ENCODE measurements at regions not wholly inside any gene's neighbourhood (a gene's known extent, or its start where the extent isn't known, plus 50 kb on each side); places are given as distances from the start of the nearest gene placed in this dataset.

DNA sequence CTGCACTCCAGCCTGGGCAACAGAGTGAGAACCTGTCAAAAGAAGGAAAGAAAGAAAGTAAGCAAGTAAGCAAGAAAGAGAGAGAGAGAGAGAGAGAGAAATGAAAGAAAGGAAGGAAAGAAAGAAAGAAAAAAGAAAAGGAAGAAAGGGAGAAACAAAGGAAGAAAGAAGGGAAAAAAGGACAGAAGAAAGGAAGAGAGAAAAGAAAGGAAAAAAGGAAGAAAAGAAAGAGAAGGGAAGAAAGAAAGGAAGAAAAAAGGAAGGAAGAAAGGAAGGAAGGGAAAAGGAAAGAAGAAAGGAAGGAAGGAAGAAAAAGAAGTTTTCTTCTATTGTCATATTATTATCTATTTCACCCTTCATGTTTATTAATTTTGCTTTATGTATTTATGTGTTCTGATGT is 251.1 kb upstream of the CD180 start:
- ATAC-seq = no peak
- no peak overlapping the region for H2AFZ ChIP-seq (ENCODE audit: low read depth, low read length, poor library complexity, severe bottlenecking)

More for the DNA sequence above, 251.1 kb upstream of the CD180 start:
- Histone ChIP-seq H3K4me2 (ENCODE audit: low read length) (no peak overlapping the region), H3K9me3 (ENCODE audit: control insufficient read depth in 1 of 2, insufficient read depth in 1 of 2, low read depth in 1 of 2, low read length in 2 of 2) (no peaks in the 10 kb centered on the region), H3K27me3 (ENCODE audit: insufficient read depth, low read length) (no peaks in the 10 kb centered on the region), H3K4me3 (replicated peaks in 1 of 2; ENCODE audit: low read depth in 1 of 2, low read length in 2 of 2) (no peak overlapping the region), H4K20me1 (ENCODE audit: insufficient read depth) (no peaks in the 10 kb centered on the region), H3K79me2 (ENCODE audit: insufficient read depth, low read length) (no peaks in the 10 kb centered on the region), H3K9me2 (ENCODE audit: insufficient read depth) (no peaks in the 10 kb centered on the region), H3K9ac (ENCODE audit: low read length) (no peak overlapping the region), H3K27ac (ENCODE audit: low read depth, low read length) (no peak overlapping the region), H3K4me1 (ENCODE audit: control insufficient read depth in 1 of 2, insufficient read depth in 2 of 2, low read length in 2 of 2) (no peaks in the 10 kb centered on the region), H3K36me3 (ENCODE audit: control insufficient read depth in 1 of 2, insufficient read depth in 2 of 2, low read length in 2 of 2) (no peaks in the 10 kb centered on the region)
- intact Hi-C loops (cut with micrococcal nuclease) = no loop called here
- TF ChIP-seq FOSL1 (IDR thresholded peaks at IDR 0.05; ENCODE audit: low read depth) (no peak), ELF1 (IDR thresholded peaks at IDR 0.05; ENCODE audit: borderline replicate concordance, low read depth) (no peak), SP1 (IDR thresholded peaks at IDR 0.05; ENCODE audit: low read depth) (no peak), CBX3 (IDR thresholded peaks at IDR 0.05; ENCODE audit: low read depth) (no peak), SIN3A (IDR thresholded peaks at IDR 0.05; ENCODE audit: low read depth) (no peak), RAD21 (IDR thresholded peaks at IDR 0.05; ENCODE audit: low read depth) (no peak), EZH2phosphoT487 (IDR thresholded peaks at IDR 0.05; ENCODE audit: borderline replicate concordance) (no peak), SRF (IDR thresholded peaks at IDR 0.05; ENCODE audit: low read depth) (no peak), POLR2AphosphoS5 (IDR thresholded peaks at IDR 0.05; ENCODE audit: low read depth, low read length) (no peak), ZNF274 (IDR thresholded peaks at IDR 0.05; ENCODE audit: low read depth, low read length) (no peak), TCF7L2 (IDR thresholded peaks at IDR 0.05; ENCODE audit: borderline replicate concordance, extremely low read depth, insufficient read depth, insufficient read length) (no peak), POLR2A (IDR thresholded peaks at IDR 0.05; ENCODE audit: borderline replicate concordance, extremely low read depth, insufficient read depth, insufficient read length) (no peak), YY1 (IDR thresholded peaks at IDR 0.05; ENCODE audit: extremely low read depth, insufficient replicate concordance, low read depth, low read length) (no peak), ZFX (IDR thresholded peaks at IDR 0.05) (no peak)
- TF ChIP-seq, protein P1, sequence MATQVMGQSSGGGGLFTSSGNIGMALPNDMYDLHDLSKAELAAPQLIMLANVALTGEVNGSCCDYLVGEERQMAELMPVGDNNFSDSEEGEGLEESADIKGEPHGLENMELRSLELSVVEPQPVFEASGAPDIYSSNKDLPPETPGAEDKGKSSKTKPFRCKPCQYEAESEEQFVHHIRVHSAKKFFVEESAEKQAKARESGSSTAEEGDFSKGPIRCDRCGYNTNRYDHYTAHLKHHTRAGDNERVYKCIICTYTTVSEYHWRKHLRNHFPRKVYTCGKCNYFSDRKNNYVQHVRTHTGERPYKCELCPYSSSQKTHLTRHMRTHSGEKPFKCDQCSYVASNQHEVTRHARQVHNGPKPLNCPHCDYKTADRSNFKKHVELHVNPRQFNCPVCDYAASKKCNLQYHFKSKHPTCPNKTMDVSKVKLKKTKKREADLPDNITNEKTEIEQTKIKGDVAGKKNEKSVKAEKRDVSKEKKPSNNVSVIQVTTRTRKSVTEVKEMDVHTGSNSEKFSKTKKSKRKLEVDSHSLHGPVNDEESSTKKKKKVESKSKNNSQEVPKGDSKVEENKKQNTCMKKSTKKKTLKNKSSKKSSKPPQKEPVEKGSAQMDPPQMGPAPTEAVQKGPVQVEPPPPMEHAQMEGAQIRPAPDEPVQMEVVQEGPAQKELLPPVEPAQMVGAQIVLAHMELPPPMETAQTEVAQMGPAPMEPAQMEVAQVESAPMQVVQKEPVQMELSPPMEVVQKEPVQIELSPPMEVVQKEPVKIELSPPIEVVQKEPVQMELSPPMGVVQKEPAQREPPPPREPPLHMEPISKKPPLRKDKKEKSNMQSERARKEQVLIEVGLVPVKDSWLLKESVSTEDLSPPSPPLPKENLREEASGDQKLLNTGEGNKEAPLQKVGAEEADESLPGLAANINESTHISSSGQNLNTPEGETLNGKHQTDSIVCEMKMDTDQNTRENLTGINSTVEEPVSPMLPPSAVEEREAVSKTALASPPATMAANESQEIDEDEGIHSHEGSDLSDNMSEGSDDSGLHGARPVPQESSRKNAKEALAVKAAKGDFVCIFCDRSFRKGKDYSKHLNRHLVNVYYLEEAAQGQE (IDR thresholded peaks at IDR 0.05; ENCODE audit: low read depth) = no peak
- TF ChIP-seq, protein P2, sequence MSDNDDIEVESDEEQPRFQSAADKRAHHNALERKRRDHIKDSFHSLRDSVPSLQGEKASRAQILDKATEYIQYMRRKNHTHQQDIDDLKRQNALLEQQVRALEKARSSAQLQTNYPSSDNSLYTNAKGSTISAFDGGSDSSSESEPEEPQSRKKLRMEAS (IDR thresholded peaks at IDR 0.05) = no peak
- TF ChIP-seq, protein P3, sequence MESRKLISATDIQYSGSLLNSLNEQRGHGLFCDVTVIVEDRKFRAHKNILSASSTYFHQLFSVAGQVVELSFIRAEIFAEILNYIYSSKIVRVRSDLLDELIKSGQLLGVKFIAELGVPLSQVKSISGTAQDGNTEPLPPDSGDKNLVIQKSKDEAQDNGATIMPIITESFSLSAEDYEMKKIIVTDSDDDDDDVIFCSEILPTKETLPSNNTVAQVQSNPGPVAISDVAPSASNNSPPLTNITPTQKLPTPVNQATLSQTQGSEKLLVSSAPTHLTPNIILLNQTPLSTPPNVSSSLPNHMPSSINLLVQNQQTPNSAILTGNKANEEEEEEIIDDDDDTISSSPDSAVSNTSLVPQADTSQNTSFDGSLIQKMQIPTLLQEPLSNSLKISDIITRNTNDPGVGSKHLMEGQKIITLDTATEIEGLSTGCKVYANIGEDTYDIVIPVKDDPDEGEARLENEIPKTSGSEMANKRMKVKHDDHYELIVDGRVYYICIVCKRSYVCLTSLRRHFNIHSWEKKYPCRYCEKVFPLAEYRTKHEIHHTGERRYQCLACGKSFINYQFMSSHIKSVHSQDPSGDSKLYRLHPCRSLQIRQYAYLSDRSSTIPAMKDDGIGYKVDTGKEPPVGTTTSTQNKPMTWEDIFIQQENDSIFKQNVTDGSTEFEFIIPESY (IDR thresholded peaks at IDR 0.05; ENCODE audit: extremely low read depth, insufficient replicate concordance, low read length) = no peak
- ChIA-PET CTCF (no interaction called here), RAD21 (ENCODE audit: low non-redundant PET in 1 of 2, low total read pairs in 2 of 2, uncharacterized antibody in 2 of 2, unreplicated experiment in 2 of 2) (no interaction called here), POLR2A (no interaction called here)
- DNase-seq (ENCODE audit: low read depth, low spot score) = no peak
- BruUV-seq (replicated peaks) = no TSS peak
